Neural crest cell (in vitro differentiated cells): ENCODE measurements at regions not wholly inside any gene's neighbourhood (a gene's known extent, or its start where the extent isn't known, plus 50 kb on each side); places are given as distances from the start of the nearest gene placed in this dataset.

Experiments used
- DNase-seq: peaks from one replicate; pipeline ENCODE4 v3.0.0; 2021; ENCODE audit warnings: low read depth, mixed read lengths, low spot score
- H3K27ac Mint-ChIP-seq: one replicate; pipeline ENCODE4 v1.8.0; 2021; ENCODE audit warnings: mild to moderate bottlenecking, mixed read lengths; ENCODE audit not compliant: unreplicated experiment
- H3K27me3 Mint-ChIP-seq: 2 replicates; pipeline ENCODE4 v1.8.0; 2021; ENCODE audit warnings: low read depth, mild to moderate bottlenecking, mixed read lengths
- H3K36me3 Mint-ChIP-seq: 2 replicates; pipeline ENCODE4 v1.8.0; 2021; ENCODE audit warnings: low read depth, mild to moderate bottlenecking, mixed read lengths
- H3K4me1 Mint-ChIP-seq: 2 replicates; pipeline ENCODE4 v1.8.0; 2021; ENCODE audit warnings: mixed read lengths
- H3K4me3 Mint-ChIP-seq: one replicate; pipeline ENCODE4 v1.8.0; 2021; ENCODE audit warnings: mild to moderate bottlenecking, mixed read lengths
- H3K9me3 Mint-ChIP-seq: 2 replicates; pipeline ENCODE4 v1.8.0; 2021; ENCODE audit warnings: mixed read lengths
- TF ChIP-seq, protein P1 (sequence below): fragments of 200-600 bp; sonication (generic); conservative IDR thresholded peaks from 2 replicates; pipeline ENCODE4 v1.5.0; 2021; ENCODE audit warnings: antibody characterized with exemption, mild to moderate bottlenecking

DNA sequence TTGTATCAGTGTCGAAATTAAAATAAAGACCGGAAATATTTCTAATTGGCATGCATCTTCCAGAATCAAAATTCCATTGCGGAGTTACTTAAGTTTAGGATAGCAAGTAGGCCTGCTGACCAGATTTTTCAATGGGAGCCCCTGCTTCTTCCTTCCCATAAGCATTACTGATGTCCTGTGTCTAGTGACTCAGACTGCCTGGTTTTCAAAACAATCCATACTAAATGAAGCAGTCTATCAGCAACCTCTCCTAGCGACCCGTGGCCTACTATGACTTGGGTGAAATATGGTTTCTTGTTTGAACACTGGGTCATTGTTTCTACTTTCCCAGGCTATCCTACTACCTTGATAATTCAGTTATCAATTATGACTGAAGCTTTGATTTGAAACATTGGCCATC is 571.6 kb downstream of the TBC1D4 start:
- Mint-ChIP-seq H3K4me1 (peaks cover 13% of the 10 kb centered on the region), H3K27me3 (no peaks in the 10 kb centered on the region), H3K9me3 (peaks cover 5% of the 10 kb centered on the region), H3K36me3 (no peaks in the 10 kb centered on the region), H3K4me3 (no peak overlapping the region), H3K27ac (no peak overlapping the region)
- no peak for DNase-seq
- TF ChIP-seq, protein P1, sequence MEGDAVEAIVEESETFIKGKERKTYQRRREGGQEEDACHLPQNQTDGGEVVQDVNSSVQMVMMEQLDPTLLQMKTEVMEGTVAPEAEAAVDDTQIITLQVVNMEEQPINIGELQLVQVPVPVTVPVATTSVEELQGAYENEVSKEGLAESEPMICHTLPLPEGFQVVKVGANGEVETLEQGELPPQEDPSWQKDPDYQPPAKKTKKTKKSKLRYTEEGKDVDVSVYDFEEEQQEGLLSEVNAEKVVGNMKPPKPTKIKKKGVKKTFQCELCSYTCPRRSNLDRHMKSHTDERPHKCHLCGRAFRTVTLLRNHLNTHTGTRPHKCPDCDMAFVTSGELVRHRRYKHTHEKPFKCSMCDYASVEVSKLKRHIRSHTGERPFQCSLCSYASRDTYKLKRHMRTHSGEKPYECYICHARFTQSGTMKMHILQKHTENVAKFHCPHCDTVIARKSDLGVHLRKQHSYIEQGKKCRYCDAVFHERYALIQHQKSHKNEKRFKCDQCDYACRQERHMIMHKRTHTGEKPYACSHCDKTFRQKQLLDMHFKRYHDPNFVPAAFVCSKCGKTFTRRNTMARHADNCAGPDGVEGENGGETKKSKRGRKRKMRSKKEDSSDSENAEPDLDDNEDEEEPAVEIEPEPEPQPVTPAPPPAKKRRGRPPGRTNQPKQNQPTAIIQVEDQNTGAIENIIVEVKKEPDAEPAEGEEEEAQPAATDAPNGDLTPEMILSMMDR, result no peak

DNA sequence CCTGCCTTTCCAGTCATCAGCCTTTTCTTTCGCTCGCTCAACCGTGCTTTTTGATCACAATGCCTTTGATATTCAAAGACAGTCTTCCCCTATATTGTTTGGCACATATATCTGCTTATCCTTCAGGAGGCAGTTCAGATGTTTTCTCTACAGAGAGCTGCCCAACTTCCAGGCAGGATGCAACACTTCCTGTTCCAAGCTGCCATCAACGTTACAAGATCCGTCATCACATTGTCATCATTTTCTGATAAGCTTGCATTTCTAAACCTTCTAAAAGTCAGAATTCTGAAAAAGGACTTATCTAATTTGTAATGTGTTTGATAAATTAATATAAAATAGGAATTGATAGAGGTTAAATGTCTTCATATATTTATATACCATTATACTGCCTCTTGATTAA is 574.2 kb downstream of the TBC1D4 start:
- H3K36me3 Mint-ChIP-seq, result no peaks in the 10 kb centered on the region
- no peak for DNase-seq
- peaks cover 10% of the 10 kb centered on the region for H3K4me1 Mint-ChIP-seq
- H3K9me3 Mint-ChIP-seq, result peaks cover 5% of the 10 kb centered on the region
- TF ChIP-seq, protein P1, result no peak
- no peak overlapping the region for H3K4me3 Mint-ChIP-seq
- no peak overlapping the region for H3K27ac Mint-ChIP-seq
- no peaks in the 10 kb centered on the region for H3K27me3 Mint-ChIP-seq

DNA sequence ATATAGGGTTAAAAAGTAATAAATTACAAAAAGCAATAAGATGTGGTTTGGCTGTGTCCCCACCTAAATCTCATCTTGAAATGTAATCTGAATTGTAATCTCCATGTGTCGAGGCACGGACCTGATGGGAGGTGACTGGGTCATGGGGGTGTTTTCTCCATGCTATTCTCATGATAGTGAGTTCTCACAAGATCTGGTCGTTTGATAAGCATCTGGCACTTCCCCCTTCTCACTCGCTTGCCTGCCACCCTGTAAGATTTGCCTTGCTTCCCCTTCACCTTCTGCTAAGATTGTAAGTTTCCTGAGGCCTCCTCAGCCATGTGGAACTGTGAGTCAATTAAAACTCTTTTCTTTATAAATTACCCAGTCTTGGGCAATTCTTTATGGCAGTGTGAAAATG is 577.4 kb downstream of the TBC1D4 start:
- TF ChIP-seq, protein P1, result no peak
- no peaks in the 10 kb centered on the region for H3K27me3 Mint-ChIP-seq
- H3K4me1 Mint-ChIP-seq, result peaks cover 13% of the 10 kb centered on the region
- no peak overlapping the region for H3K4me3 Mint-ChIP-seq
- H3K9me3 Mint-ChIP-seq, result no peaks in the 10 kb centered on the region
- DNase-seq, result no peak
- H3K36me3 Mint-ChIP-seq, result no peaks in the 10 kb centered on the region
- no peak overlapping the region for H3K27ac Mint-ChIP-seq

DNA sequence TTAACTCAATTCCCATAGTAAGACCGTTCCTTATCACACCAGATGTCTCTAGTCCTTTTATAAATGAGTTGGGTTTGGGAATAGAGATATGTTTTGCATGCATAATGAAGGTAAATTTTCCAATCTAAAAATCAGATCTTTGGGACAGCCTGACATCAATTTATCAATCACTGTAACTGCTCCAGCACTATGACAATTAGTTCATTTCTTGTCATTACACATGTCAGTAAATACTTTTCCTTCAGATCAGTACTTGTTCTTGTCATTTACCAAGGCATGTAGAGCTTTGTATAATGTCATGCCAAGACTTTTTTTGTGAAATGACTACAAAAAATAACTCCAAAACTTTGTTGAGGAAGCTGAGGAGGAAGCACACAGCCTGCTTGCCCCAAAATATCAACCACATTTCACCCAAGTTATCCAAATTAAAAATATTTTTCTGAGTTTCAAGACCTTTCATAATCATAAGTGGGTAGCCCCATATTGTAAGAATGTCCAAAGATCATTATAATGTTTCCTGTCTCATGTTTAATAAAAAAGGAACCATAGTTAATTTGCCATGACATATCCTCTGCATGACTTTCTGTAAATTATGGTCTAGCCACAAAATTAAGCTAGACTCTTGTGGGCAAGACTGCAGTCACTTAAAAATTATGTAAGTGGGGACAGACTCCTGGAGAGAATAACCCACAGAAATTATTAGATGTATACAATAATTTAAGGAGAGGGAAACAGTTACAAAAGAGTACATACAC is 586.8 kb downstream of the TBC1D4 start:
- no peak overlapping the region for H3K27ac Mint-ChIP-seq
- no peaks in the 10 kb centered on the region for H3K36me3 Mint-ChIP-seq
- H3K4me3 Mint-ChIP-seq, result no peak overlapping the region
- H3K4me1 Mint-ChIP-seq, result peaks cover 5% of the 10 kb centered on the region
- TF ChIP-seq, protein P1, result no peak
- no peaks in the 10 kb centered on the region for H3K9me3 Mint-ChIP-seq
- DNase-seq, result no peak
- no peaks in the 10 kb centered on the region for H3K27me3 Mint-ChIP-seq

DNA sequence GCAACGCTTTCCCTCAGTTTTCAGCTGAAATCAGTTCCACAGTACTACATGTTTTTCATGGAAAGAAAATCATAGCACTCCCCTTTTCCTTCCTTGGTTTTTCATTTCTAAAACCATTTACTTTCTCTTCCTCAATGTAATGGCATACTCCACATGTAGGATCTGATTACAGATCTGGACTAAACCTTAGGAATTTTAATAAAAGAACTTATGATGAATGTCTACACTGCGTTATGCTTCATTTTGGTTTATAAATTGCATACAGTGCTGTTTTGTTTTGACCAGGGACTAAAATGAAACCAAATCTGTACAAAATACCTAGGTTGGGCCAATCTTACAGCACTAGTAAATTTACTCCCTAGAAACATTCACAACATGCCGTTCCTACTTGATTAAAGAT is 589.9 kb downstream of the TBC1D4 start:
- TF ChIP-seq, protein P1, result no peak
- Mint-ChIP-seq H3K4me3 (no peak overlapping the region), H3K36me3 (no peaks in the 10 kb centered on the region), H3K27ac (no peak overlapping the region), H3K9me3 (peaks cover 5% of the 10 kb centered on the region), H3K4me1 (no peaks in the 10 kb centered on the region), H3K27me3 (no peaks in the 10 kb centered on the region)
- no peak for DNase-seq
